Tibial artery (tissue), 4 donors: ENCODE measurements at regions not wholly inside any gene's neighbourhood (a gene's known extent, or its start where the extent isn't known, plus 50 kb on each side); places are given as distances from the start of the nearest gene placed in this dataset.

Experiments used
- DNase-seq, 2 donors: peaks; one replicate each; pipeline ENCODE4 v3.0.0-alpha.2; 2019
- H3K27ac ChIP-seq, 2 donors: fragments of 200-600 bp; sonication (generic) in 1 of 2; 1 replicate in 1 of 2; 2 replicates in 1 of 2; pipeline ENCODE4 v1.5.1; 2018 to 2019; ENCODE audit warnings: mild to moderate bottlenecking in 1 of 2
- H3K27me3 ChIP-seq, 2 donors: fragments of 200-600 bp; sonication (generic) in 1 of 2; one replicate each; pipeline versions ENCODE4 v1.5.1 to v1.6.0; 2016 to 2019
- H3K36me3 ChIP-seq, 3 donors: fragments of 200-600 bp; sonication (generic) in 2 of 3; one replicate each; pipeline ENCODE4 v1.5.1; 2016 to 2019; ENCODE audit warnings: mild to moderate bottlenecking in 2 of 3
- H3K4me1 ChIP-seq, 4 donors: fragments of 200-600 bp; sonication (generic) in 2 of 4; 1 replicate in 3 of 4; 2 replicates in 1 of 4; pipeline ENCODE4 v1.5.1; 2016 to 2019
- H3K4me3 ChIP-seq, 2 donors: fragments of 200-600 bp; sonication (generic) in 1 of 2; 1 replicate in 1 of 2; 2 replicates in 1 of 2; pipeline ENCODE4 v1.5.1; 2018 to 2019; ENCODE audit warnings: mild to moderate bottlenecking in 2 of 2
- H3K9me3 ChIP-seq, 3 donors: fragments of 200-600 bp; sonication (generic) in 1 of 3; one replicate each; pipeline ENCODE4 v1.5.1; 2016 to 2019
- CTCF ChIP-seq, 2 experiments: fragments of 200-600 bp in 1 of 2; fragments of 450-650 bp in 1 of 2; IDR thresholded peaks; one replicate each; pipeline ENCODE4 v1.5.1; 2017 to 2019; ENCODE audit warnings: antibody characterized with exemption in 2 of 2, mild to moderate bottlenecking in 1 of 2, moderate library complexity in 1 of 2
- intact Hi-C: fragments of 100-400 bp; cut with DNase I; formaldehyde crosslinking; loops from one replicate; pipeline ENCODE4 v1.15.0; 2023; ENCODE audit warnings: low total_unique reads

DNA sequence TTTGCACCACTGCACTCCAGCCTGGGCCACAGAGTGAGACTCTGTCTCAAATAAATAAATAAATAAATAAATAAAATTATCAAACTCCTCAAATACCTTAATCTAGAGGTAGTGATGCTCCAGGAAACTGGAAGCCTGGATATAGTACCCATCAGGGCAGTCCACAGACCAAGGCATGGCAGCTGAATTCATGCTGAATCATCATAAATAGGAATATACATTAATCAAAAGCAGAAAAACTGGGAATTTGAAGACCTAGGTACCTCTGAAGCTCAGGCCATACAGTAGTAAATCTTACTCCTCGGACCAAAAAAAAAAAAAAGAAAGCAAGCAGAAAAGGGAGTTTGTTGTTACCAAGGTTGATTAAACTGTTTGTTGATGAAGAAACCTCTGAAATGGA lies 184.2 kb upstream of the CHODL start:
- no peak for TF ChIP-seq CTCF (IDR thresholded peaks at IDR 0.05)
- Histone ChIP-seq H3K4me1 (no peaks in the 10 kb centered on the region), H3K9me3 (no peaks in the 10 kb centered on the region), H3K27me3 (no peaks in the 10 kb centered on the region), H3K27ac (no peak overlapping the region), H3K4me3 (no peak overlapping the region), H3K36me3 (no peaks in the 10 kb centered on the region)
- DNase-seq = no peak
- intact Hi-C loops = no loop called here

DNA sequence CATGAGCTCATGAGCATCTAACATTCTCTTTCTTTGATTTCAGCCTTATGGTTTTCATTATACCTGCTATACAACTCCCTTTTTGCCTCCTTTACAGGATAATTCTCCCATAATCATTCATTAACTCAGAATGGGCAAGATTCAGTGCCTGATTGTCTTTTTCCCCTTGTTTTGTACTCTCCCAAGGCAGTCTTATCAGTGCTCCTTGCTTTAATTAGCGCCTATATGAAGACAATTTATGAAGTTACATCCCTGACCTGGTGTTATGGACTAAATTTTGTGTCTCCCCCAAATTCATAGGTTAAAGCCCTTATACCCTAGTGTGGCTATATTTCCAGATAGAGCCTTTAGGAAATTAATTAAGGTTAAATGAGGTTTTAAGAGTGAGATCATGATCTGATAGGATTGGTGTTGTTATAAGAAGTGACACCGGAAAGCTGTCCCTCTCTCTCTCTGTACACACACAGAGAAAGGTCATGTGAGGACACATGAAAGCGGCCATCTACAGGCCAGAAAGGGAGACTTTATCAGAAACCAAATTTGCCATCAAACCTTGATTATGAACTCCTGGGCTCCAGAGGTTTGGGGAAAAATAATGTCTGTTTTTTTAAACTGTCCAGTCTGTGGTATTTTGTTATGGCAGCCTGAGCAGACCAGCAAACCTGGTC lies 185.8 kb upstream of the CHODL start:
- intact Hi-C loops = no loop called here
- no peaks in the 10 kb centered on the region for H3K27me3 ChIP-seq
- DNase-seq = no peak

DNA sequence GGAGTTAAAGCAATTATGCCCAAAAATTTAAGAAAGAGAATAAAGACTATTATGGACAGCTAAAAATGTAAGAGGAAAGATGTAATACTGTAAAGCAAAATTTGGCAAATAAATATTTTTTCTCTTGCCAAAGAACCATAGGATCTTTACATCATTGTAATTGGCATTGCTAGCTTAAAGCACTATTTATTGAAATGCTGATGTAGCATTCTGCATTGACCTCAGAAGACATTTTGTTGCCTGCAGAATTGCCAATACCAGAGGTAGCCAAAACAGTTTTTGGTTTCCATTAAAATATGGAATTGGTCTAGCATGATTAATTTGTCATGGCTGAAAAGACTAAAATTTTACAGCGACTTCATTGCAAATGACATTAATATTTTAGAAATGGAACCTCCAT lies 191.5 kb upstream of the CHODL start:
- no peaks in the 10 kb centered on the region for H3K4me1 ChIP-seq
- no peaks in the 10 kb centered on the region for H3K27me3 ChIP-seq
- intact Hi-C loops = no loop called here
- H3K36me3 ChIP-seq = no peaks in the 10 kb centered on the region
- TF ChIP-seq CTCF (IDR thresholded peaks at IDR 0.05) = no peak
- no peak overlapping the region for H3K27ac ChIP-seq
- DNase-seq = no peak
- H3K4me3 ChIP-seq = no peak overlapping the region
- no peaks in the 10 kb centered on the region for H3K9me3 ChIP-seq

More for the DNA sequence above, 185.8 kb upstream of the CHODL start:
- H3K9me3 ChIP-seq = no peaks in the 10 kb centered on the region
- H3K4me1 ChIP-seq = no peaks in the 10 kb centered on the region
- no peak overlapping the region for H3K27ac ChIP-seq
- TF ChIP-seq CTCF (IDR thresholded peaks at IDR 0.05) = no peak
- H3K36me3 ChIP-seq = no peaks in the 10 kb centered on the region
- no peak overlapping the region for H3K4me3 ChIP-seq

DNA sequence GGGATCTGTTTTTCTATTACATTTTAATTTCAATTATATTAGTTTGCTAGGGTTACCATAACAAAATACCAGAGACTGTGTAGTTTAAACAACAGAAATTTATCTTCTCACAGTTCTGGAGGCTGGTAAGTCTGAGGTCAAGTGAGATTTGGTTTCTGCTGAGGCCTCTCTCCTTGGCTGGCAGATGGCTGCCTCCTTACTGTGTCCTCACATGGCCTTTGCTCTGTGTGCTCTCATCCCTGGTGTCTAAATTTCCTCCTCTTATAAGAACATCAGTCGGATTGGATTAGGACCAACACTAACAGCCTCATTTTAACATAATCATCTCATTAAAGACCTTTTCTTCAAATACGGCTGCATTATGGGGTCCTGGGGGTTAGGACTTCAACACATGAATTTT lies 195.2 kb upstream of the CHODL start:
- H3K27ac ChIP-seq = no peak overlapping the region
- H3K4me1 ChIP-seq = no peaks in the 10 kb centered on the region
- H3K9me3 ChIP-seq = no peaks in the 10 kb centered on the region
- intact Hi-C loops = no loop called here
- no peaks in the 10 kb centered on the region for H3K27me3 ChIP-seq
- TF ChIP-seq CTCF (IDR thresholded peaks at IDR 0.05) = no peak
- H3K36me3 ChIP-seq = no peaks in the 10 kb centered on the region
- H3K4me3 ChIP-seq = no peak overlapping the region
- DNase-seq = no peak

- H3K27ac ChIP-seq = no peak overlapping the region
- no peaks in the 10 kb centered on the region for H3K9me3 ChIP-seq
- H3K36me3 ChIP-seq = no peaks in the 10 kb centered on the region
- no peaks in the 10 kb centered on the region for H3K4me1 ChIP-seq
- no peak for TF ChIP-seq CTCF (IDR thresholded peaks at IDR 0.05)
- H3K27me3 ChIP-seq = no peaks in the 10 kb centered on the region
- DNase-seq = no peak
- intact Hi-C loops = no loop called here
- H3K4me3 ChIP-seq = no peak overlapping the region
Observed at GRCh38 chr21:18041012-18041411, 203.6 kb upstream of the CHODL start.

- Histone ChIP-seq H3K36me3 (no peaks in the 10 kb centered on the region), H3K27me3 (no peaks in the 10 kb centered on the region), H3K9me3 (no peaks in the 10 kb centered on the region), H3K4me3 (no peak overlapping the region), H3K27ac (no peak overlapping the region), H3K4me1 (no peaks in the 10 kb centered on the region)
- intact Hi-C loops = no loop called here
- TF ChIP-seq CTCF (IDR thresholded peaks at IDR 0.05) = no peak
- DNase-seq = no peak
Observed at GRCh38 chr21:18030248-18030647, 211.1 kb upstream of the C21orf91 start.
